Occipital lobe (tissue), 1 donor: ENCODE measurements at regions not wholly inside any gene's neighbourhood (a gene's known extent, or its start where the extent isn't known, plus 50 kb on each side); places are given as distances from the start of the nearest gene placed in this dataset.

ENCODE experiments used
- DNase-seq: peaks from one replicate; lab custom pipeline; 2025; lab: John Stamatoyannopoulos, UW

DNA sequence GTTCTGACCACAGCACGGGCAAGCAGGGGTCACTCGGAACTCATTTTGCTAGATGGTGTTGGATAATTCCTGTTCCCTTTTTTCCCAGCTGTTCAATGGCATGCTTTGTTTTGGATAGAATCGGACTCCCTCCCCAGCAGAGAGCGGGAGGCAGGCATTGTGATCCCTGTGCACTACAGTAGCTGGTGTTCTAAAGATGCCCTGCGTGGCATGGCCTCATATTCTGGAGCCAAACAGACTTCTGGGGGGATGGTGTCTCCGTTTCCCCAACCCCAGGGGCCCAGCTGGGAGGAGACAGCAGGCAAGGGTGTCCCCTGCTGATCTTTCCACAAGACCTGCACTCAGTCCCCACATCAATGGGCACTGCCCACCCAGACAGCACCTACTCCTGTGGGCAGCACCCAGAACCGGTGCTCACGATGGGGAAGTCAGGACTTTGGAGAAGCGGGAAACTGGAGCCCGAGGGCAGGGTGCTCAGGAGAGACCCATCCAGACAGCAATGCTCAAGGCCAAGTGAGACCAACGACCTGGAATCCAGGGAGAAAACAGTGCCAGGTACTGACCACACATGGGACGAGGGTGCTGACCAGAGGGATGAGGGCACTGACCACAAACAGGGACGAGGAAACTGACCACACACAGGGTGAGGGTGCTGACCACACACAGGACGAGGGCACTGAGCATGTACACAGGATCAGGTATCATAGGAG is 934.9 kb downstream of the BRD1 start:
- DNase-seq = no peak

DNA sequence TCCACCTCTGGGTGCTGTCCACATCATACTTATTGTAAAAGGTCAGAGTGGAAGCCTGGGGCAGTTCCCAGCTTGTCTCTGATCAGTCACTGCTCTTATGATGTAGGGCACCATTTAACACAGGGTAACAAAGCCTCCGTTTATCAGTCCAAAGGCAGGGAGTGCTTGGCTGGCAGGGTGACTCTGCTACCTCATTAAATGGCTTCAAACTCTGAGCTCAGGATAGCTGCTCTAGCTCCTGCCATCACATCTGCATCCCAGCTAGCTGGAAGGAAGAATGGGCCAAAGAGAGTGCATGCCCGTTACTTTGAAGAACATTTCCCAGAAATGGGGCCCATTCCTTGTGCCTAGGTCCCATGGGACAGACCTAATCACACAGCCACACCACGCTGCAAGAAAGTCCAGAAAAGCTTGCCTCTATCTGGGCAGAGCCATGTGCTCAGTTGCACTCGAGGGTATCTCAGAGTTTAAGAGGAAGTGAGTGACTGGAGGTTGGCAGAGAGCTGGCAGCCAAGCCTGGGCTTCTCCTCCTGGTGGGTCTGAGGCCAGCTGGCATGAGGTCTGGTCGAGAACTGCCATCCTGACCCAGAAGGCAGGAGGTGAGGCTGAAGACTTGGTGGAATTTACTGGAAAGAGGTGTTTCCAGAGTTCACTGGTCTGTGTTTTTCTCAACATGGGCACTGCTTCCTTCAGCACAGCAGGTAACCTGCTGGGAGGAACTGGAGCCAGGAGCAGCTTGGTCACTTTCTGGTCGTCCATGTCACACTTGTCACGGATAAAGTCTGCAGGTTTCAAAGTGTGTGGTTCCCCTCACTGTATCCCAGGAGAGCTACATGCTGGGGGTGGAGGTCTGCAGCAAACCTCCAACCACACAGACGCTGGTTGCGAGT is 935.7 kb downstream of the BRD1 start:
- DNase-seq = no peak

- no peak for DNase-seq
Observed at GRCh38 chr22:48890693-48891554, 936.7 kb downstream of the BRD1 start.

DNA sequence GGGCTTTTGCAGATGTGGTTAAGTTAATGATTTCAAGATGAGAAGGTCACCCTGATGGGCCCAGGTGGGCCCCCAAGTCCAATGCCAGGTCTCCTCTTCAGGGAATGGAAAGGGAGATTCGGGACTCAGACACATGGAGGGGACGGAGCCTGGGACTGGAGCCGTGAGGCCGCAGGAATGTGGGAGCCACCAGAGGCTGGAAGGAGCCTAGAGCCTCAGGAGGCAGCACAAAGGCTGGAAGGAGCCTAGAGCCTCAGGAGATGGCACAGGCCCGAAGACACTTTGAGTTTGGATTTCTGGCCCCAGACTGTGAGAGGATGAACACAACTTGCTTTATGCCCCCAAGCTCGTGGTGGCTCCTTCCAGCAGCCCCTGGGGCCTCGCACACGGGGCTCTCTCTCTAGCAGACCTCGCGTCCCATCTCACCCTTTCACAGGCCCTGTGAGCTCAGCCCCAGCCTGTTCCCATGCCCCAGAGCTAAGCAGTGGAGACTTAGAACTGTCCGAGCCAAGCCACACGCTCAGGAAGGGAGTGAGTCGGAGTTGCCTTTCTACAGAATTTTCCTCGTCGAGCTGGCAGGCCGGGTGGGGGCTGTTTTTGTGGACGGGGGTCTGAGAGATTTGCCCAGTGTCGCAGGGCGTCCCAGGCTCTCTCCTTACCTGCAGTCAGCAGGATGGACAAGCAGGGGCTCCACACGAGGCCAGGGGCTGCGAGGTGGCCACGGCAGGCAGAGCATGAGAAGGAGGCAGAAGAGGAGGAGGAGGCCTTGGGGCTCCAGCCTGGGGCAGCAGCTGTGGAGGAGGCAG is 937.6 kb downstream of the BRD1 start:
- DNase-seq = no peak

DNA sequence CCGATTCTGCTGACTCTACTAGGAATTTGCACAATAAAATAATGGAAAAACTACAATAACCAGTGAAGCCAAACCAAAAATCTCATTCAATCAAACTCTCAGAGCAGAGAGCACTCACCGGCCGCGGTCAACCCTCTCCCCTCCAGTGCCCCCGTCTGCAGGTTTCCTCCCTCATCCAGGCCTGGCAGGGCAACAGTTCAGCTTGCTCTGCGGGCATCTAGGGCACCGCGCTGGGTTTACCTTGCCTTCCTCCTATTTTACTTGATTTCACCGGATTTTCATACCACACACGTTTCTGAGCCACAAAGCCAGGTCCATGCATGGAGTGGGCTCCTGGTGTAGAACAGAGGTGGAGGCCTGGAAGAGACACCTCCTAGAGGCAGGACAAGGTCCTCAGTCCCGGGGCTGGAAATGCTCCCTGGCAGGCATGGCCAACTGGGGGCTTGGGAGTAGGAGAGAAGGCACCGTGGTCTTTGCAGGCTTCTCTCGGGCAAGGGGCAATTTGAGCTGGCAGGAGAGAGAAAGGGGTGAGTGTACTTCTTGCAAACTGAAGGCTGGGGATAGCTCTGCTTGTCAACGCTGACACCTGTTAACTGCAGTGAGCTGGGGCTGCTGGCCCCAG is 938.4 kb downstream of the BRD1 start:
- no peak for DNase-seq

GRCh38 chr22:48888466-48889208 is 939.0 kb downstream of the BRD1 start:
- DNase-seq = no peak

- no peak for DNase-seq
Observed at GRCh38 chr22:48887394-48888332, 940.0 kb downstream of the BRD1 start.

DNA sequence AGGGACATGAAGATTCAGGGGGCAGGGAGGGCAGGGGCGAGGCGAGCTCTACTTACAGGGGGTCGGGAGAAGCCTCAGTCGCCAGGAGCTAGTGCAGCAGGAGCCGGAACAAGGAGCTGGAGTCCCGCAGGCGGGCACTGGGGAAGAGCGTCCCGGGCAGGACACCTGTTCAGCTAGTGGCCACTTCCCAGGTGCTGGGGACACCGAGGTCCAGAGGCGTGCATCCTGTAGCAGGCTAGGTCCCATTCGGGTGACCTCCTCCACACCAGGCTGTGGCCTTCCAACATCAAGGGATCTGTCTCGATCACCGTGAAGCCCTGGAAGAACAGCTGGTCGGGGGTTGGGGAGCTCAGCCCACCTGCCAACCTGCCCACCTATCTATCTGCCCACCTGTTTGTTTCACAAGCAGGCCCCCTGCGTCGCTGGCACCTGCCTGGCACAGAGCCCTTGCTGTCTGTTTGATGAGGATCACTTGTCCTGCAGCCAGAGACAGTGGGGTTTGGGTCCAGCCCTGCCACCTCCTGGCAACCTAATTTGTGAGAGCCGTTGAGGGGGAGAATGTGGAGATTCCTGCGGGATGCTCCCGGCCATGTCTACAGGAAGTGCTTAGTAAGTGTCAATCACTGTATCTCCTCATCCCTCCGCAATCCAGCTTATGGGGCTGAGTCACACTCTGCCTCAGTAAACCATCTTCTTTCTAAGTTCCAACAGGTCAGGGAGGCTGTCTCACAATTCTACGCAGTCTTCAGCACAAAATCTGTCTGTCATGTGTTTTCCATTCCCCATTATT is 940.9 kb downstream of the BRD1 start:
- DNase-seq = no peak

DNA sequence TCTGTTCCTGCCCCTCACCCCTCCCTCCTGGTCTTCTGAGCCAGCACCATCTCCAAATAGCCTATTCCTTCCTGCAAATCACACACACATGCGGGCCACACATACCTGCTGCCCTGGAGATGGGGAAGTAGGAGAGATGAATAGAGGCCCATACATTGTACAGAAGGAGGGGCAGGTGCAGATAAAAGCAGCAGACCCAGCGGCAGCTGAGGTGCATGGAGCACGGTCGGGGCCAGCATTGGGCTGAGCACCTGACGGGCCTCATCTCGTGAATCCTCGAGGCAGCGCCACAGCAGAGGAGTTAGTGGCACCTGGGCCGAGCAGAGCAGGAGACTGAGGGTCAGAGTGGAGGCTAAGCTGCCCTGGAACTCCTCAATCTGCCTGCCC is 941.8 kb downstream of the BRD1 start:
- DNase-seq = no peak

- no peak for DNase-seq
Observed at GRCh38 chr22:48885271-48885918, 942.3 kb downstream of the BRD1 start.

DNA sequence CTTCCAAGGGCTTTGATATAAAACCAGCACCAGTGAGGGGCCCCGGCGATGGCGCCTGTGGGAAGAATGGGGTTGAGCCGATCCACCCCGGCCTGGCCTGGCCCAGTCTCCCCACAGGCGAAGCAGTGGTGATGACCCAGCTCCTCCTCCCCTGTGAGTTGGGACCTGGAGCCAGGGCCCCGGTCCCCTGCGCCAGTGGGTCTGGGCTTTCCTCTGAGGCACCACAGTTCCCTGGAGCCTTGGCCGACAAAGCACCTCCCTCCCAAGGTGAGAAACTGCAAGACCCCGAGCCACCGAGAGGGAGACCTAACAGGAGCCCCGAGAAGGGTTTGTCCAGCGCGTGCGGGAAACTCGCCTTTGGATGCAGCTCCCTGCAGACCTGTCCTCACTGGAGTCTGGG is 942.9 kb downstream of the BRD1 start:
- no peak for DNase-seq

- no peak for DNase-seq
Observed at GRCh38 chr22:48884324-48884723, 943.3 kb downstream of the BRD1 start.

- no peak for DNase-seq
Observed at GRCh38 chr22:48883211-48883960, 944.3 kb downstream of the BRD1 start.

DNA sequence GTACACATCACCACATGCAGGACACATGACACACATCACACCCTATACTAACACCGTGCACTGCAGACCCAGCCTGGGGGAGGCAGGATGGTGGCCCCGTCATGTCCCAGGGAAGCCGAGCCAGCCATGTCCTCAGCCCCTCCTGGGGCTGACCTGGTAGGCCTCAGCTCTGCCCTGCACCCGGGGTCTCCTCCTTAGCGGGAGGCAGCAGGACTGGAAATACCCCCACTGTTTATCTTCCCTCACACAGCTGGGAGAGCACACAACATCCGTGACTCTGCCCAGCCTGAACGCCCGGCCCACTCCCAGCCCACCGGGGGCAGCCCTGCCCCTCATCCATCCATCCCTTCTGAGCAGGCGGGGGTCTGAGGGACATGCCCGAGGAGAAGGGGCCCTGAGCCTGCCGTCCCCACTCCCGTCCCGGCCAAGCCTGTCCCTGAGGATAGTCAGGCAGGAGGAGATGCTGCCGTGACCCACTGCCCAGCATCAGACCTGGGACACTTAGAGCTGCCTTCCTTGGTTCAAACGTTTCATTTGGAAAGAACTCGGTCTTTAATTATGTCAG is 945.0 kb downstream of the BRD1 start:
- no peak for DNase-seq

DNA sequence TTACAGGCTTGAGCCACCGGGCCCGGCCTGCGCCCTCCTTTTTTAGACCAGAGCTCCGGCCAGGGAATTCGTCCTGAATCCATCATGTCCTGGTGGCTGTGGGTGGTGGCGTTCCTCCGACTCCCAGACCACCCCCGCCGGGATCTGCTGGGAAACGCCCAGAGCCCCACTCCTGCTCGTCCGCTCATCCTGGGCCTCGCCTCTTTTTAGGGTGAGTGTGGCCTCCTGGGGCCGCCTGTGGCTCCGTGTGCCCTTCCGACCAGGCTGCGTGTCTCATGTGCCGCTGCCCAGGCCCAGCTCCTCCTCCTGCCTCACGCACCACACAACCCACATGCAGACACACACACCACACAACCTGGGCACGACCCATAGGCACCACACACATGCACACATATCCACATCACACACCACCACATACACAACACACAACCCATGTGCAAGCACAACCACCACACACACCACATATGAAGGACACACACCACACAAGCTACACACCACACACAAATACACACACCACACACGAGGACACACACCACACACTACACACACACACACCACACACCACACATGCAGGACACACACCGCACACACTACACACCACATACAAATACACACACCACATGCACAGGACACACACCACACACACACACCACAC is 946.2 kb downstream of the BRD1 start:
- DNase-seq = no peak

- no peak for DNase-seq
Observed at GRCh38 chr22:48880749-48881148, 946.9 kb downstream of the BRD1 start.
